Immature natural killer cell (primary cell): ENCODE measurements at regions not wholly inside any gene's neighbourhood (a gene's known extent, or its start where the extent isn't known, plus 50 kb on each side); places are given as distances from the start of the nearest gene placed in this dataset.

Source experiments
- DNase-seq, 3 donors: peaks; one replicate each; pipeline ENCODE4 v3.0.0; 2022; ENCODE audit warnings: mixed read lengths in 1 of 3
- H3K27ac Mint-ChIP-seq, 6 donors: one replicate each; pipeline ENCODE4 v1.8.0; 2020; ENCODE audit warnings: mixed read lengths in 6 of 6, mild to moderate bottlenecking in 5 of 6, inconsistent platforms in 4 of 6, moderate library complexity in 3 of 6
- H3K27me3 Mint-ChIP-seq, 3 donors: one replicate each; pipeline ENCODE4 v1.8.0; 2020 to 2021; ENCODE audit warnings: low read depth in 3 of 3, mild to moderate bottlenecking in 3 of 3, mixed read lengths in 3 of 3, moderate library complexity in 3 of 3, inconsistent platforms in 1 of 3
- H3K36me3 Mint-ChIP-seq, 3 donors: one replicate each; pipeline ENCODE4 v1.8.0; 2020; ENCODE audit warnings: mixed read lengths in 3 of 3, inconsistent platforms in 2 of 3, mild to moderate bottlenecking in 2 of 3
- H3K4me1 Mint-ChIP-seq, 2 donors: one replicate each; pipeline ENCODE4 v1.8.0; 2020; ENCODE audit warnings: inconsistent platforms in 2 of 2, mild to moderate bottlenecking in 2 of 2, mixed read lengths in 2 of 2, moderate library complexity in 1 of 2
- H3K4me3 Mint-ChIP-seq, 5 donors: one replicate each; pipeline ENCODE4 v1.8.0; 2020; ENCODE audit warnings: mild to moderate bottlenecking in 5 of 5, mixed read lengths in 5 of 5, inconsistent platforms in 3 of 5, moderate library complexity in 3 of 5
- H3K9me3 Mint-ChIP-seq, 6 donors: one replicate each; pipeline ENCODE4 v1.8.0; 2020; ENCODE audit warnings: mild to moderate bottlenecking in 6 of 6, mixed read lengths in 6 of 6, inconsistent platforms in 4 of 6, moderate library complexity in 3 of 6

DNA sequence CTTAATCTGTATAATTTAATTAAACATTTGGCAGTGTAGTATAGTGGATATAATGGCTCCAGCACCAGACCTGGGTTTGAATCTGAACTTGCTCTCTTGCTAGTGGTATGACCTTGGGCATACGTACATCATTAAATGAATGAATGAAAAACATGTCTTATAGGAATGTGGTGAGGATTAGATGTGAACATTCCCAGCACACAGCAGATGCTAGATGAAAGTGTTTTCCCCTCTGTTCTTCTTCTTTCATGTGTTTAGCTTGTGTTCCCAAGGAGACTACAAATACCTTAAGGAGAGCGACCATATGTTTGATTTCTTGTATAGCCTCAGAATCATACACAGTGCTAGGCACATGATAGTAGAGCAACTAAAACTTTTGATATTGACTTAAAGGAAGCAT, 56.5 kb downstream of the CT47B1 start:
- Mint-ChIP-seq H3K9me3 (no peaks in the 10 kb centered on the region), H3K27me3 (peaks cover 0 to 2% (median 0%) of the 10 kb centered on the region in 3 donors), H3K36me3 (no peaks in the 10 kb centered on the region), H3K4me1 (no peaks in the 10 kb centered on the region), H3K4me3 (no peak overlapping the region), H3K27ac (no peak overlapping the region)
- DNase-seq = no peak

DNA sequence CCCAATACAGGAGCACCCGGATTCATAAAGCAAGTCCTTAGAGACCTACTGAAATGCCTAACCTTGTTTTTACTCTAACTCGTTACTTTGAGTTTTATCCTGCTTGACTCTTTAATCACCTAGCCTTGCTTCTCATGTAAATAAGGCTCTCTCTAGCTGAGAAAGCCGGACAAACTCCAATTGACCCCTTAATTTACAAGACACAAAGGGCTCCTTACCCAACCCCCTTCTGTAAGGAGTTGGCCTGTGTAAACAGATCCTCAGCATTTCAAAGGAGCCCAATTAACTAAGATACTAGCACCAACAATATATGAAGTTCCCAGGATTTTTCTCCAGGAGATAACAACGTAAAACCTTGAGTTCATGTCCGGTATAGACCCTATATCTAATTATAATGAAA, 61.7 kb downstream of the CT47B1 start:
- no peak for DNase-seq
- no peak overlapping the region for H3K4me3 Mint-ChIP-seq
- no peaks in the 10 kb centered on the region for H3K36me3 Mint-ChIP-seq
- H3K4me1 Mint-ChIP-seq = no peaks in the 10 kb centered on the region
- peaks cover 0 to 1% (median 0%) of the 10 kb centered on the region in 6 donors for H3K9me3 Mint-ChIP-seq
- peaks cover 0 to 9% (median 0%) of the 10 kb centered on the region in 3 donors for H3K27me3 Mint-ChIP-seq
- no peak overlapping the region for H3K27ac Mint-ChIP-seq

DNA sequence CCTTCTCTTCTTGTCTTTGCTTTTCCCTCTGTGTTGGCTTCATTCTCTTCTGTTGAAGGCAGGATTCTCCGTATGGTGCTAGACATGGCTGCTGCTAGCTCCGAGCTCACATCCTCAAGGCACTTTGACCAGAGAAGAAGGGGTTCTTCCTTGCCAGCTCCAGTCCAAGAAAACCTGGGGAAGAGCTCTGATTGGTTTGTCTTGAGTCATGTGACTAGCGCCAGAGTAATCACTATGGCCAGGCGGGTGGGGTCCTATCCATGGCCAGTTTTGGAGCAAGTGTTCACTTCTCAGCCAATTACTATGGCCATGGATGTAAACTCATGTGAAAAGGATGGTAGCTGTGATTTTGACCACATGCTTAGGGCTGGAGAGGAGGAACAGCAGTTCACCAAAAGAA, 74.2 kb downstream of the CT47B1 start:
- H3K27me3 Mint-ChIP-seq = peaks cover 0 to 6% (median 3%) of the 10 kb centered on the region in 3 donors
- H3K4me1 Mint-ChIP-seq = no peaks in the 10 kb centered on the region
- H3K27ac Mint-ChIP-seq = no peak overlapping the region
- H3K9me3 Mint-ChIP-seq = no peaks in the 10 kb centered on the region
- DNase-seq = no peak
- no peak overlapping the region for H3K4me3 Mint-ChIP-seq
- no peaks in the 10 kb centered on the region for H3K36me3 Mint-ChIP-seq

DNA sequence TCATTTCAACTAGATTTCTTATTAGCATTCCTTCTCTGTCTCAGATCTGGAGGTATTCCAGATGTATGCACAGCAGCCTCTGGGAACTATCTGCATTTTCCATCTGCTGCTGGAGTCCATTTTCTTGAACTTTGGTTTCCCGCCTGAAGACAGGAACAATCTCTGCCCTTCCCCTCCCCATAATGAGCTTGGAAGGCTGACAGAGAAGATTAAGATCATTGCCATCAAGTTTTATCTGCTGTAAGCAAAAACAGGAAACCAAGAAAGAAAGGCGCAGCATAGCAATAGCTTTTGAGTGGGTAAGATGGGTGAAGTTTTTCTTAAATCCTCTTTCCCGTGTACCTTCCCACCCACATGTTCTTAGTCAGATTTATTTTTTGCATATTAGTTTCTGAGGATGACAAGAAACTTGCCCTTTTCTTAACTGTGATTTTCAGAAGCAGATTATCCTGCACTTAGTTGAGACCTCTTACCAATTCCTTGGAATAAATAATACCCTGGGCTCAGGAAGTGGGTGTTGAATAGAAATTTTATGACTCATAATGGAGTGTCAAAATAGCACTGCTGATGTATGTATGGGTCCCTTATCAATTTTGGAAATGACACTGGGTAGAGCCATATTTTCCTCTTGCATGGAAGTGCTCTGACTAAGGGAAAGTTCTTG, 78.3 kb downstream of the CT47B1 start:
- no peaks in the 10 kb centered on the region for H3K36me3 Mint-ChIP-seq
- H3K27ac Mint-ChIP-seq = no peak overlapping the region
- H3K27me3 Mint-ChIP-seq = peaks cover 0 to 11% (median 3%) of the 10 kb centered on the region in 3 donors
- DNase-seq = no peak
- no peaks in the 10 kb centered on the region for H3K4me1 Mint-ChIP-seq
- no peak overlapping the region for H3K4me3 Mint-ChIP-seq
- peaks cover 0 to 2% (median 0%) of the 10 kb centered on the region in 6 donors for H3K9me3 Mint-ChIP-seq

DNA sequence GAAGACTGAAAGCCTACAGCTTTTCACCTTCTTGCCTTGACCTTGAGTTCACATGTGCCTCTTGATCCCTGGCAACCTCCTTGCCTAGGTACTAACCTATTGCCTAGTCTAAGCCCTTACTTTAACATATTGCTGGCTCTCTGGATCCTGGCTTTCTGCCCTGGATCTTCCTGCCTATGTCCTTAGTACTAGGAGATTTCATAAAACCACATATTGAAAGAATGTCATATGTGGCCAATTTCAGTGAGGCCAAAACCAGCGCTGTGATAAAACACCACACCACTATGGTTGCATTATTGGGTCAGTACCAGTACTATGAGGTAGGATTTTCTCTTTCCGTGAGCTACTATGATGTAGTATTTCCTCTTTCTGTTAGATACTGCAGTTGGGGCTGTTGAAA, 80.4 kb downstream of the CT47B1 start:
- no peak overlapping the region for H3K27ac Mint-ChIP-seq

GRCh38 chrX:120794525-120794975, 81.1 kb downstream of the CT47B1 start:
- Mint-ChIP-seq H3K9me3 (peaks cover 0 to 2% (median 0%) of the 10 kb centered on the region in 6 donors), H3K4me3 (no peak overlapping the region), H3K36me3 (no peaks in the 10 kb centered on the region), H3K27me3 (peaks cover 0 to 11% (median 3%) of the 10 kb centered on the region in 3 donors), H3K4me1 (peaks cover 4% of the 10 kb centered on the region in 2 donors), H3K27ac (no peak overlapping the region)
- no peak for DNase-seq

More for the DNA sequence above, 80.4 kb downstream of the CT47B1 start:
- Mint-ChIP-seq H3K9me3 (peaks cover 0 to 2% (median 0%) of the 10 kb centered on the region in 6 donors), H3K4me3 (no peak overlapping the region), H3K4me1 (peaks cover 1% of the 10 kb centered on the region in 2 donors), H3K27me3 (peaks cover 0 to 11% (median 3%) of the 10 kb centered on the region in 3 donors), H3K36me3 (no peaks in the 10 kb centered on the region)
- DNase-seq = no peak

DNA sequence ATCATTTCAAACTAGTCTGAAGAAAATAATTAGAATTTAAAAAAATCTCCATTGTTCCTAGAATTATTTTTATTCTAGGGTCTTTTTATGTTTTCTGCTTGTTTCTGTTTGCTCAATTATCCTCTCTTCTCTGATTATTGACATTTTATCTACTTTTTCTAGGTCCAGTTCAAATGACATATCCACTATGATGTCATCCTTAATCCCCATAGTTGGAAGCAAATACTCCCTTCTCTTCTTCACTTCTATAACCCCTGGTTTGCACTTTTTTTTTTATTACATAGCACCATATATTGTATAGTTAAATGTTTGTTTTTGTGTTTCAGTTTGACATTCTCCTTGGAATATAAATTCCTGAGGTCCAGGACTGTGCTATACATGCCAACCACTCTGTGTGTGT, 82.6 kb downstream of the CT47B1 start:
- no peaks in the 10 kb centered on the region for H3K36me3 Mint-ChIP-seq
- no peak for DNase-seq
- H3K27me3 Mint-ChIP-seq = peaks cover 1 to 11% (median 3%) of the 10 kb centered on the region in 3 donors
- peaks cover 4% of the 10 kb centered on the region in 2 donors for H3K4me1 Mint-ChIP-seq
- no peak overlapping the region for H3K27ac Mint-ChIP-seq
- H3K4me3 Mint-ChIP-seq = no peak overlapping the region
- H3K9me3 Mint-ChIP-seq = peaks cover 0 to 2% (median 0%) of the 10 kb centered on the region in 6 donors

- Mint-ChIP-seq H3K36me3 (no peaks in the 10 kb centered on the region), H3K9me3 (peaks cover 0 to 2% (median 0%) of the 10 kb centered on the region in 6 donors), H3K4me3 (no peak overlapping the region), H3K4me1 (peaks cover 4% of the 10 kb centered on the region in 2 donors), H3K27me3 (peaks cover 1 to 8% (median 1%) of the 10 kb centered on the region in 3 donors), H3K27ac (no peak overlapping the region)
- DNase-seq = no peak
Observed at GRCh38 chrX:120791013-120791643, 84.5 kb downstream of the CT47B1 start.

- no peak overlapping the region for H3K4me3 Mint-ChIP-seq
- H3K9me3 Mint-ChIP-seq = peaks cover 0 to 2% (median 0%) of the 10 kb centered on the region in 6 donors
- no peak for DNase-seq
- H3K27ac Mint-ChIP-seq = no peak overlapping the region
- H3K4me1 Mint-ChIP-seq = peaks cover 4% of the 10 kb centered on the region in 2 donors
- peaks cover 1 to 8% (median 3%) of the 10 kb centered on the region in 3 donors for H3K27me3 Mint-ChIP-seq
- H3K36me3 Mint-ChIP-seq = no peaks in the 10 kb centered on the region
Observed at GRCh38 chrX:120790552-120790951, 85.1 kb downstream of the CT47B1 start.

DNA sequence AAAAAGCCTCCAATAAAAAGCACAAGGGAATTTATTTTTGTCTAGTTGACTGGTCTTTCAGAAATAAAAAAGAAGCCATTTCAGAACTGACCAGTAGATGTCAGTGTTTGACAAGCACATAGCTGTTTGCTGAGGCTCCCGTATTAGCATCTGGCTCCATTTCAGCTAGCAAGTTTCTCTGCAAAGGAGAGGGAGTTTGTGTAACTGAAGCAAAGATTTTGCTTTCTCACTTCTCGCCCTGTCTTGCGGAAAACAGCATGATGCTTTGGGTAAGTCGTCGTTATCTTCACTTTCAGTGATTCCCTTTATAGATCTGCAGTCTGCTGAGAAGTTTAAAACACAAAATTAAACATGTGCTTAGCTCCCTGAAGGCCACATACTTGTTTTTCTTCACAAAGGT, 85.5 kb downstream of the CT47B1 start:
- Mint-ChIP-seq H3K27me3 (peaks cover 1 to 6% (median 3%) of the 10 kb centered on the region in 3 donors), H3K9me3 (peaks cover 0 to 2% (median 0%) of the 10 kb centered on the region in 6 donors), H3K4me3 (no peak overlapping the region), H3K27ac (no peak overlapping the region), H3K36me3 (no peaks in the 10 kb centered on the region), H3K4me1 (peaks cover 4% of the 10 kb centered on the region in 2 donors)
- DNase-seq = peak; percentile 28 to 48 (median 47)

GRCh38 chrX:120781403-120781802, 94.3 kb downstream of the CT47B1 start:
- Mint-ChIP-seq H3K27me3 (peaks cover 2 to 4% (median 3%) of the 10 kb centered on the region in 3 donors), H3K27ac (no peak overlapping the region), H3K9me3 (no peaks in the 10 kb centered on the region), H3K36me3 (no peaks in the 10 kb centered on the region), H3K4me1 (no peaks in the 10 kb centered on the region), H3K4me3 (no peak overlapping the region)
- DNase-seq = no peak

- Mint-ChIP-seq H3K36me3 (no peaks in the 10 kb centered on the region), H3K27me3 (peaks cover 0 to 4% (median 0%) of the 10 kb centered on the region in 3 donors), H3K4me1 (no peaks in the 10 kb centered on the region), H3K27ac (no peak overlapping the region), H3K9me3 (no peaks in the 10 kb centered on the region), H3K4me3 (no peak overlapping the region)
- no peak for DNase-seq
Observed at GRCh38 chrX:120775959-120776358, 99.7 kb downstream of the CT47B1 start.

- DNase-seq = no peak
- Mint-ChIP-seq H3K4me3 (no peak overlapping the region), H3K27ac (no peak overlapping the region), H3K9me3 (no peaks in the 10 kb centered on the region), H3K4me1 (no peaks in the 10 kb centered on the region), H3K36me3 (no peaks in the 10 kb centered on the region), H3K27me3 (peaks cover 0 to 4% (median 0%) of the 10 kb centered on the region in 3 donors)
Observed at GRCh38 chrX:120774606-120775005, 101.1 kb downstream of the CT47B1 start.

DNA sequence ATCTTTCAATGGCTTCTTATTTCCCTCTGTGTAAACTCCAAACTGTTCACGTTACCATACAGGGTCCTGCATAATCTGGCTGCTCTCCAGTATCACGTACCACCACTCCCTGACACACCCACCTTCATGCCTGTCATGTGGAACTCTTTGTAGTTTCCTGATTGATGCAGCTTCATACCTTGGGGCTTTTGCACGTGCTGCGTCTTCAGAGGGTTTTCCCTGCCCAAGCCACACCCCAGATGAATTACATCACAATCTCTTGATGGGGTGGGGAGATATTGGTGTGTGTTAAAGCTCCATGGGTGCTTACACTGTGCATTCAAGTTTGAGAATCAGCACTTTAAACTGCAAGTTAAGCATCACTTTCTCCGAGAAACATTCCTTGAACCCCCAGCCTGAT, 101.9 kb downstream of the CT47B1 start:
- DNase-seq = no peak
- no peak overlapping the region for H3K4me3 Mint-ChIP-seq
- no peaks in the 10 kb centered on the region for H3K36me3 Mint-ChIP-seq
- H3K9me3 Mint-ChIP-seq = no peaks in the 10 kb centered on the region
- no peaks in the 10 kb centered on the region for H3K4me1 Mint-ChIP-seq
- H3K27me3 Mint-ChIP-seq = peaks cover 0 to 4% (median 0%) of the 10 kb centered on the region in 3 donors
- H3K27ac Mint-ChIP-seq = no peak overlapping the region
